ENCODE measurements at regions not wholly inside any gene's neighbourhood (a gene's known extent, or its start where the extent isn't known, plus 50 kb on each side); places are given as distances from the start of the nearest gene placed in this dataset.

DNA sequence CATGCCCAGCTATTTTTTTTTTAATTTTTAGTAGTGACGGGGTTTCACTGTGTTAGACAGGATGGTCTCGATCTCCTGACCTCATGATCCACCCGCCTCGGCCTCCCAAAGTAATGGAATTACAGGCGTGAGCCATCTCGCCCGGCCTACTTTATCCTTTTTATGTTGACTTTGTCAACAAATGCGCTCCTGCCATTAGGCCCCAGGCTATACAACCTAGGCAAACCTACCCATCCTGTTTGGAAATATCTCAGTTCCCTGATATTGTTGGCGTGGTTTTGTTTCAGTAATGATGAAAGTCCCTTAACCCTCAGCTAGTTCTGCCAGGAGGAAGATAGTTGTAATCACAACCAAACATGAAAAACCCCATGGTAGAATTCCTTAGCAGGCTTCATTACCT, 249.4 kb upstream of the SOX11 start:
- WGBS, 2 donors = 43 to 67% methylated on average over 9 of the region's 9 CpGs
- no peak overlapping the region for H3K4me3 ChIP-seq (ENCODE audit: low read depth, poor library complexity, severe bottlenecking)
- TF ChIP-seq CTCF (IDR thresholded peaks at IDR 0.05) (no peak), POLR2A (IDR thresholded peaks at IDR 0.05) (no peak)
- intact Hi-C loops (cut with DNase I; ENCODE audit: low total_unique reads) = no loop called here
- DNase-seq (ENCODE audit: low spot score in 2 of 2) = no peak

- TF ChIP-seq CTCF (IDR thresholded peaks at IDR 0.05) (no peak), POLR2A (IDR thresholded peaks at IDR 0.05) (no peak)
- intact Hi-C loops (cut with DNase I; ENCODE audit: low total_unique reads) = no loop called here
- no peak for DNase-seq (ENCODE audit: low spot score in 2 of 2)
- WGBS, 2 donors = 91 to 92% methylated on average over 16 of the region's 16 CpGs
- no peak overlapping the region for H3K4me3 ChIP-seq (ENCODE audit: low read depth, poor library complexity, severe bottlenecking)
Observed at GRCh38 chr2:5444168-5444567, 248.0 kb upstream of the SOX11 start.

GRCh38 chr2:5444854-5445253, 247.3 kb upstream of the SOX11 start:
- no peak overlapping the region for H3K4me3 ChIP-seq (ENCODE audit: low read depth, poor library complexity, severe bottlenecking)
- WGBS, 2 donors = 86 to 89% methylated on average over 4 of the region's 4 CpGs
- TF ChIP-seq CTCF (IDR thresholded peaks at IDR 0.05) (no peak), POLR2A (IDR thresholded peaks at IDR 0.05) (no peak)
- DNase-seq (ENCODE audit: low spot score in 2 of 2) = no peak
- intact Hi-C loops (cut with DNase I; ENCODE audit: low total_unique reads) = no loop called here

GRCh38 chr2:5449867-5450266, 242.3 kb upstream of the SOX11 start:
- no peak overlapping the region for H3K4me3 ChIP-seq (ENCODE audit: low read depth, poor library complexity, severe bottlenecking)
- no peak for DNase-seq (ENCODE audit: low spot score in 2 of 2)
- intact Hi-C loops (cut with DNase I; ENCODE audit: low total_unique reads) = no loop called here
- no peak for TF ChIP-seq CTCF (IDR thresholded peaks at IDR 0.05)
- no peak for TF ChIP-seq POLR2A (IDR thresholded peaks at IDR 0.05)

DNA sequence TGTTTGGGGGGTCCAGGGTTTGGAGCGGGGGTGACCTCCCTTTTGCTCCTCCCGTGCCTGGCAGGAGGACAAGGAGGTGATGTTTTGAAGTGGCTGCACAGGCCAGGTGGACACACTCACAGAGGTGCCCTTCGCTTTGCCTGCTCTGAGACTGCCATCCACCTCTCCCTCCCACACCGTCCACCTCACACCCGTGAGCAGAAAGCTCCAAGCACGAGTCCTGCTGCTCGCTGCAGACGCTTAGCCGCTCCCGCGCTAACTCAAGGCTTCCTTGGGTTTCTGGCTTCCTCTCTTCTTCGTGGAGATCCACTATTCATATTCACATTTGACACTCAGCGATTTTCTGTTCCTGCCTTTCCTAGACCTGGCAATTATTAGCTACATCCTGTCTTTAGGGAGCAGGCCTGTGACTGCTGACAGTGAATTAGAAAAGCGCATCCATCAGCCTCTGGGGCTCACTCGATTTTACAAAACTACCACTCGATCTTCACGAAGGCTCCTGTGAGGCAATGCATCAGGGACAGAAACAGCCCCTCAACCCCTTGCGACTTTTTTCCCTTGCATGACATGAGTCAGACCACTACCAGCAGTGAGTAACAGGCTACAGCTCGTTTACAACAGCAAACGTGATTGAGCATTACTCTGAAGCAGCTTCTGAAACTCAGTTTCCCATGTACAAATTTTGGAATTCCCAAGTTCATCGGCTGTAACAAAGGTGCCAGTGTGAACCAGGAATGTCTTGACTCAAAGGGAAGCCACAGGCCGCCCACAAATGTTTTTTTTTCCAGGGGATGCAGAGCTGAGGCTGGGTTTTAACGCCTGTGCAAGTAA, 238.7 kb upstream of the SOX11 start:
- no peak for TF ChIP-seq CTCF (IDR thresholded peaks at IDR 0.05)
- no peak for TF ChIP-seq POLR2A (IDR thresholded peaks at IDR 0.05)
- no peak overlapping the region for H3K4me3 ChIP-seq (ENCODE audit: low read depth, poor library complexity, severe bottlenecking)
- 58 to 61% methylated on average over 23 of the region's 23 CpGs for WGBS, 2 donors
- DNase-seq (ENCODE audit: low spot score in 2 of 2) = no peak
- intact Hi-C loops (cut with DNase I; ENCODE audit: low total_unique reads) = no loop called here

GRCh38 chr2:5454051-5454390, 238.2 kb upstream of the SOX11 start:
- WGBS, 2 donors = 47 to 58% methylated on average over 4 of the region's 4 CpGs
- intact Hi-C loops (cut with DNase I; ENCODE audit: low total_unique reads) = no loop called here
- TF ChIP-seq POLR2A (IDR thresholded peaks at IDR 0.05) (no peak), CTCF (IDR thresholded peaks at IDR 0.05) (no peak)
- DNase-seq (ENCODE audit: low spot score in 2 of 2) = no peak
- no peak overlapping the region for H3K4me3 ChIP-seq (ENCODE audit: low read depth, poor library complexity, severe bottlenecking)

Data from lower leg skin (tissue), 4 donors.